Lower leg skin (tissue), 4 donors: ENCODE measurements at regions not wholly inside any gene's neighbourhood (a gene's known extent, or its start where the extent isn't known, plus 50 kb on each side); places are given as distances from the start of the nearest gene placed in this dataset.
"Not testable (repeated sequence)": the region's sequence is repeated elsewhere in the genome, so short reads cannot be mapped to it uniquely, and the experiment has no call there.

Experiments
- DNase-seq, 2 donors: peaks; one replicate each; pipeline ENCODE4 v3.0.0-alpha.2; 2019; ENCODE audit warnings: low spot score in 2 of 2
- H3K4me3 ChIP-seq: fragments of 200-600 bp; sonication (generic); 2 replicates; pipeline ENCODE4 v1.5.1; 2017; ENCODE audit warnings: mild to moderate bottlenecking, low read depth; ENCODE audit not compliant: poor library complexity, severe bottlenecking
- POLR2A ChIP-seq, 2 donors: fragments of 450-650 bp; IDR thresholded peaks; one replicate each; pipeline ENCODE4 v1.6.1; 2016 to 2017; ENCODE audit warnings: antibody characterized with exemption in 2 of 2, mild to moderate bottlenecking in 1 of 2, moderate library complexity in 1 of 2
- WGBS, 2 donors: methylation state at CpG; one replicate each; pipeline ENCODE4 v1.1.5; 2018; 5-methylcytosine and 5-hydroxymethylcytosine counted together
- intact Hi-C: fragments of 100-400 bp; cut with DNase I; formaldehyde crosslinking; loops from one replicate; pipeline ENCODE4 v1.15.0; 2023; ENCODE audit warnings: low total_unique reads
- TF ChIP-seq, protein P1 (sequence below), 3 donors: fragments of 450-650 bp; IDR thresholded peaks; one replicate each; pipeline ENCODE4 v1.5.1; 2016; ENCODE audit warnings: antibody characterized with exemption in 3 of 3, mild to moderate bottlenecking in 3 of 3, moderate library complexity in 2 of 3

DNA sequence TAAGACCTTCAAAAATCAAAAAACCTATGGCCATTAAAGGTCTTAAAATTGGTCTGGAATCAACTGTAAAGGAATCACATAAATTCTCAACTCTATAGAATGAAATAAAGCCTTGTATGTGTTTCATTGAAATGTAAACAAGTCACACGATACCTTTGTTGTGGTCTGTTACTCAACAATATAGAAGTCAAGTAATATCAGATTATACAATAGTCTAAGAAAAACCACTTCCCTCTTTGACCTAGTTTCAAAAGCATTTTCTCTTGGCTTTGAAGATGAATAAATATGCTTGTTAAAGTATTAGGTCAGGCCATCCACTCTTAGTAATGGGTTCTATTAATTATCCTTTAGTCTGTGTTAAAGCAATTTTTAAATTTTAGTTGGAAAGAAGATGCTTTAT is 79.8 kb upstream of the DIO2 start:
- TF ChIP-seq POLR2A (IDR thresholded peaks at IDR 0.05) = no peak
- TF ChIP-seq, protein P1, sequence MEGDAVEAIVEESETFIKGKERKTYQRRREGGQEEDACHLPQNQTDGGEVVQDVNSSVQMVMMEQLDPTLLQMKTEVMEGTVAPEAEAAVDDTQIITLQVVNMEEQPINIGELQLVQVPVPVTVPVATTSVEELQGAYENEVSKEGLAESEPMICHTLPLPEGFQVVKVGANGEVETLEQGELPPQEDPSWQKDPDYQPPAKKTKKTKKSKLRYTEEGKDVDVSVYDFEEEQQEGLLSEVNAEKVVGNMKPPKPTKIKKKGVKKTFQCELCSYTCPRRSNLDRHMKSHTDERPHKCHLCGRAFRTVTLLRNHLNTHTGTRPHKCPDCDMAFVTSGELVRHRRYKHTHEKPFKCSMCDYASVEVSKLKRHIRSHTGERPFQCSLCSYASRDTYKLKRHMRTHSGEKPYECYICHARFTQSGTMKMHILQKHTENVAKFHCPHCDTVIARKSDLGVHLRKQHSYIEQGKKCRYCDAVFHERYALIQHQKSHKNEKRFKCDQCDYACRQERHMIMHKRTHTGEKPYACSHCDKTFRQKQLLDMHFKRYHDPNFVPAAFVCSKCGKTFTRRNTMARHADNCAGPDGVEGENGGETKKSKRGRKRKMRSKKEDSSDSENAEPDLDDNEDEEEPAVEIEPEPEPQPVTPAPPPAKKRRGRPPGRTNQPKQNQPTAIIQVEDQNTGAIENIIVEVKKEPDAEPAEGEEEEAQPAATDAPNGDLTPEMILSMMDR (IDR thresholded peaks at IDR 0.05) = no peak
- intact Hi-C loops = no loop called here
- H3K4me3 ChIP-seq = no peak overlapping the region
- no peak for DNase-seq
- WGBS, 2 donors = 25 to 62% methylated on average over 1 of the region's 1 CpG

DNA sequence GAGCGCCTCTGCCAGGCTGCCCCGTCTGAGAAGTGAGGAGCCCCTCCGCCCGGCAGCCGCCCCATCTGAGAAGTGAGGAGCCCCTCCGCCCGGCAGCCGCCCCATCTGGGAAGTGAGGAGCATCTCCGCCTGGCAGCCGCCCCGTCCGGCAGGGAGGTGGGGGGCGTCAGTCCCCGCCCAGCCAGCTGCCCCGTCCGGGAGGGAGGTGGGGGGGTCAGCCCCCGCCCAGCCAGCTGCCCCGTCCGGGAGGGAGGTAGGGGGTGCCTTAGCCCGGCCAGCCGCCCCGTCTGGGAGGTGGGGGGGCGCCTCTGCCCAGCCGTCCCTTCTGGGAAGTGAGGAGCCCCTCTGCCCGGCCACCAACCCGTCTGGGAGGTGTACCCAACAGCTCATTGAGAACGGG is 75.4 kb upstream of the DIO2 start:
- 94 to 95% methylated on average over 11 to 17 of the region's 27 CpGs for WGBS, 2 donors
- H3K4me3 ChIP-seq, intact Hi-C loops, DNase-seq: not testable (repeated sequence)

DNA sequence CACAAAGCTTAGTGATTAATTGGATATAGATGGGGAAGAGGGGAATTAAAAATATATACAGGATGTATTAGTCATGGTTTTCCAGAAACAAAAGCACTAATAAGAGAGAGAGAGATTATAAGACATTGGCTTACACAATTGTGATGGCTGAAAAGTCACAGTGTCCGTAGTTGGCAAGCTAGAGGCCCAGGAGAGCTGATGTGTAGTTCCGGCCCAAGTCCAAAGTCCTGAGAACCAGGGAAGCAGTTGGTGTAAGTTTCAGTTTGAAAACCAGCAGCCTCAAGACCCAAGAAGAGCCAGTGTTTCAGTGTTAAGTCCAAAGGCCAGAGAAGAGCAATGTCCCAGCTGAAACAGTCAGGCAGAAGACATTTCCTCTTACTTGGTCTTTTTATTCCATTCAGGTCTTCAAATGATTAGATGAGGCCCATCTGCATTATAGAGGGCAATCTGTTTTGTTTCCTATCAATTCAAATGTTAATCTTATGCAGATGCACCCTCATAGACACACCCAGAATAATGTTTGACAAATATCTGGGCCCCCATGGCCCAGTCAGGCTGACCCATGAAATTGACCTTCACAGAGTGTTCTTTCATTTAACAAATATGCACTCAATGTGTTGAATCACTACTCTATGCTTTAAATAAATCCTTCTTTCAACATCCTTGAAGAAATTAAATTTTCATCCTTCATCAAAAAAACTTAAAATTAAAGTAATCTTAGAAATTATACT is 67.2 kb upstream of the DIO2 start:
- intact Hi-C loops = no loop called here
- H3K4me3 ChIP-seq = no peak overlapping the region
- DNase-seq = no peak
- no peak for TF ChIP-seq POLR2A (IDR thresholded peaks at IDR 0.05)
- WGBS, 2 donors = 62 to 72% methylated on average over 2 of the region's 2 CpGs

DNA sequence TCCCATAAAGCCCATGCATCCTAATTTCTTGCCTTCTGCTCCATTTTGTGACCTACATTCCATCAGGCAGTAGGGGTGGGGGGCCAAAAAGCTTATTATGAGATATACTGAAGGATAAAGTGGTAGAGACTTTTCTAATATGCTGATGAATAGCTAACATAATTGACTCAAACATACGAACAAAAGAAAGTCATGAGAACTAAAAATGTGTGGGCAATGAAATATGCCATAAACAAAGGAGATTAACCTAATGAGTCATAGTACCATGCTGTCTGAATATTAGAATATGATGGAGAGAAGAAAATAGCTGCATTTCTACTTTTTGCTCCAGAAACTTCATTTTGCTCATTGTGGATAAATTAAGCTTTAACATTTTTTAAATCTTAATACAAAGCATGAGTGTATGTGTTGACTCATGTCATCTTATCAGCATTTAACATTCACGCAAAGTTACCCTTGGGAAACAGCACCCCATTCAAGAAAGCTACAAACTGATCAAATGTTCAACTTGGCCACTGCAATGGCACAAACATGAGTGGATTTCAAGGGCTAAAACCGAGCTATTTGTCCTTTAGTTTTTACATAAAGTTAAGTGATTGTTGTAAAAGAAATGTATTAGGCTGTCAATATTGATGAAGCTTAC is 64.0 kb upstream of the DIO2 start:
- DNase-seq = no peak
- 48 to 66% methylated on average over 3 of the region's 3 CpGs for WGBS, 2 donors
- TF ChIP-seq, protein P1 (IDR thresholded peaks at IDR 0.05) = no peak
- no peak for TF ChIP-seq POLR2A (IDR thresholded peaks at IDR 0.05)
- intact Hi-C loops = no loop called here
- H3K4me3 ChIP-seq = no peak overlapping the region

DNA sequence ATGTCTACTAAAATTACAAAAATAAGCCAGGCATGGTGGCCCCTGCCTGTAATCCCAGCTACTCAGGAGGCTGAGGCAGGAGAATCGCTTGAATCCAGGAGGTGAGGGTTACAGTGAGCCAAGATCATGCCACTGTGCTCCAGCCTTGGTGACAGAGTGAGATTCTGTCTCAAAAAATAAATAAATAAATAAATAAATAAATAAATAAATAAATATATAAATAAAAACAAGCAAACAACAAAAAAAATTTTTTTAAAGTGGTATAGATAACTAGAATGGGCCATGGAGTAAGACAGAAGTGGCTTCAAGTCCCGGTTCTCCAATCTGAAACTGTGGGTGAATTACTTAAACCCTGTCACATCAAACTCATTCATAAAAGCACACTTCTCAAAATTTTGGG is 63.0 kb upstream of the DIO2 start:
- WGBS, 2 donors = 95 to 96% methylated on average over 2 of the region's 2 CpGs
- DNase-seq, H3K4me3 ChIP-seq, intact Hi-C loops: not testable (repeated sequence)

DNA sequence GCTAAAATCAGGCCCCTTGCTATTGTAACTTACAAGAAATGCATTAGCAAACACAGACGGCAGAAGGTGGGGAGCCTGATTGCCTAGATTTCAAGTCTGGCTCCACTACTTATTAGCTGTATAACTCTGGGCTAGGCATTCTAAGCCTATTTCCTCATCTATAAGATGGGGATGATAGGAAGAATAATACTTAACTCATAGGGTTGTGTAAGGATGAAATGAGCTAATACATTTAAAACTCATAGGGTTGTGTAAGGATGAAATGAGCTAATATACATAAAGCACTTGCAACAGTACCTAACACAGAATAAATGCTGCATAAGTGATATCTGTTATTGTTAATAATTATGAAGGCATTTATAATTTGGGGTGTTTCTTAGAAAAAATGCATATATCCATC is 60.1 kb upstream of the DIO2 start:
- H3K4me3 ChIP-seq = no peak overlapping the region
- no peak for DNase-seq
- WGBS, 2 donors = 67 to 82% methylated on average over 1 of the region's 1 CpG
- TF ChIP-seq, protein P1 (IDR thresholded peaks at IDR 0.05) = no peak
- TF ChIP-seq POLR2A (IDR thresholded peaks at IDR 0.05) = no peak
- intact Hi-C loops = no loop called here

DNA sequence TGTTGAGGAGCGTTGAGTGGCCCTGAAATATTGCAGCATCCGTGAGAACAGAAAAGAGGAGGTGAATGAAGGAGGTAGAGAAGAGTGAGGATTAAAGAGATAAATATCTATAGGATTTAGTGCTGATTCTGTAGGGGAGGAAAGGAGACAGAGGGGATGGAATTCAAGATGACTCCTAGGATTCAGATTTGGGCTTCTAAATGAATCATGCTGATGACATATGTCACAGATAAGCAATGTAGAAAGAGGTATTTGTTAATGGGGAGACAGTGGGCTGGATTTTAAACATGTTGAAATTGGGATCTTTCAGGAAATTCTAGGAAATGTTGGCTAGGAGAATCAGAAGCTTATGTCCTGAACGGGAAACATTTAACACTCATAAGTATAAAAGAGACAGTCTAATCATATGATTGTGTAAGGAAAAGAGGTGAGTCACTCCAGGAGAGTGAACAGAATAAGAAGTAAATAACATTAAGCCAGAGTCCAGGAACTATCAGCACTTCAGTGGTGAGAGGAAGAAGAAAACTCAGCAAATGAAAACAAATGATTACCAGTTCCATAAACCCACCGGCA is 58.1 kb upstream of the DIO2 start:
- DNase-seq = no peak
- no peak for TF ChIP-seq POLR2A (IDR thresholded peaks at IDR 0.05)
- TF ChIP-seq, protein P1 (IDR thresholded peaks at IDR 0.05) = no peak
- H3K4me3 ChIP-seq = no peak overlapping the region
- WGBS, 2 donors = 48 to 67% methylated on average over 4 of the region's 4 CpGs
- intact Hi-C loops = no loop called here
